SU-DHL-6 (cell line): ENCODE measurements at regions not wholly inside any gene's neighbourhood (a gene's known extent, or its start where the extent isn't known, plus 50 kb on each side); places are given as distances from the start of the nearest gene placed in this dataset.

ENCODE experiments used
- EZH2phosphoT487 ChIP-seq: fragments of 200-600 bp; sonication (generic), shearing (Covaris generic); conservative IDR thresholded peaks from 2 replicates; pipeline ENCODE4 v1.6.1; 2018; ENCODE audit warnings: mild to moderate bottlenecking, antibody characterized with exemption, low read length, moderate library complexity, mixed read lengths
- TF ChIP-seq, protein P1 (sequence below): fragments of 200-600 bp; sonication (generic); IDR thresholded peaks from one replicate; pipeline ENCODE4 v1.5.1; 2017; ENCODE audit warnings: antibody characterized with exemption, mild to moderate bottlenecking, low read length, moderate library complexity; ENCODE audit not compliant: insufficient read depth, poor library complexity, severe bottlenecking

DNA sequence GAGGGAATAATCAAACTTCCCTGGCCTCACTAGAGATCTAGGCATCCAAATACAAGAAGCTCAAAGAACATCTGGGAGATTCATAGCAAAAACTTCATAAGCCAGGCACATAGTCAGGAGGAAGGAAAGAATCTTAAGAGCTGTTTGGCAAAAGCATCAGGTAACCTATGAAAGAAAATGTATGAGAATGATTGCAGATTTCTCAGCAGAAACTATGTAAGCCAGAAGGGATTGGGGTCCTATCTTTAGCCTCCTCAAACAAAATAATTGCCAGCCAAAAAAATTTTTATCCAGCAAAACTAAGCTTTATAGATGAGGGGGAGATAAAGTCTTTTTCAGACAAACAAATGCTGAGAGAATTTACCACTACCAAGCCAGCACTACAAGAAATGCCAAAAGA, 1036.3 kb downstream of the TBL1XR1 start:
- TF ChIP-seq, protein P1, sequence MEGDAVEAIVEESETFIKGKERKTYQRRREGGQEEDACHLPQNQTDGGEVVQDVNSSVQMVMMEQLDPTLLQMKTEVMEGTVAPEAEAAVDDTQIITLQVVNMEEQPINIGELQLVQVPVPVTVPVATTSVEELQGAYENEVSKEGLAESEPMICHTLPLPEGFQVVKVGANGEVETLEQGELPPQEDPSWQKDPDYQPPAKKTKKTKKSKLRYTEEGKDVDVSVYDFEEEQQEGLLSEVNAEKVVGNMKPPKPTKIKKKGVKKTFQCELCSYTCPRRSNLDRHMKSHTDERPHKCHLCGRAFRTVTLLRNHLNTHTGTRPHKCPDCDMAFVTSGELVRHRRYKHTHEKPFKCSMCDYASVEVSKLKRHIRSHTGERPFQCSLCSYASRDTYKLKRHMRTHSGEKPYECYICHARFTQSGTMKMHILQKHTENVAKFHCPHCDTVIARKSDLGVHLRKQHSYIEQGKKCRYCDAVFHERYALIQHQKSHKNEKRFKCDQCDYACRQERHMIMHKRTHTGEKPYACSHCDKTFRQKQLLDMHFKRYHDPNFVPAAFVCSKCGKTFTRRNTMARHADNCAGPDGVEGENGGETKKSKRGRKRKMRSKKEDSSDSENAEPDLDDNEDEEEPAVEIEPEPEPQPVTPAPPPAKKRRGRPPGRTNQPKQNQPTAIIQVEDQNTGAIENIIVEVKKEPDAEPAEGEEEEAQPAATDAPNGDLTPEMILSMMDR = no peak
- no peak for TF ChIP-seq EZH2phosphoT487
